Body of pancreas (tissue), 4 donors: ENCODE measurements at regions not wholly inside any gene's neighbourhood (a gene's known extent, or its start where the extent isn't known, plus 50 kb on each side); places are given as distances from the start of the nearest gene placed in this dataset.

Experiments used
- POLR2A ChIP-seq, 3 donors: fragments of 450-650 bp; IDR thresholded peaks; one replicate each; pipeline ENCODE4 v1.6.1; 2016; ENCODE audit warnings: antibody characterized with exemption in 3 of 3, mild to moderate bottlenecking in 2 of 3
- TF ChIP-seq, protein P1 (sequence below), 7 experiments: fragments of 450-650 bp in 4 of 7; fragments of 200-600 bp in 3 of 7; sonication (generic) in 3 of 7; IDR thresholded peaks; one replicate each; pipeline ENCODE4 v1.5.1; 2016 to 2019; ENCODE audit warnings: antibody characterized with exemption in 7 of 7

GRCh38 chr1:201606096-201606495 is 67.2 kb downstream of the NAV1 start:
- TF ChIP-seq POLR2A (IDR thresholded peaks at IDR 0.05): no peak
- TF ChIP-seq, protein P1, sequence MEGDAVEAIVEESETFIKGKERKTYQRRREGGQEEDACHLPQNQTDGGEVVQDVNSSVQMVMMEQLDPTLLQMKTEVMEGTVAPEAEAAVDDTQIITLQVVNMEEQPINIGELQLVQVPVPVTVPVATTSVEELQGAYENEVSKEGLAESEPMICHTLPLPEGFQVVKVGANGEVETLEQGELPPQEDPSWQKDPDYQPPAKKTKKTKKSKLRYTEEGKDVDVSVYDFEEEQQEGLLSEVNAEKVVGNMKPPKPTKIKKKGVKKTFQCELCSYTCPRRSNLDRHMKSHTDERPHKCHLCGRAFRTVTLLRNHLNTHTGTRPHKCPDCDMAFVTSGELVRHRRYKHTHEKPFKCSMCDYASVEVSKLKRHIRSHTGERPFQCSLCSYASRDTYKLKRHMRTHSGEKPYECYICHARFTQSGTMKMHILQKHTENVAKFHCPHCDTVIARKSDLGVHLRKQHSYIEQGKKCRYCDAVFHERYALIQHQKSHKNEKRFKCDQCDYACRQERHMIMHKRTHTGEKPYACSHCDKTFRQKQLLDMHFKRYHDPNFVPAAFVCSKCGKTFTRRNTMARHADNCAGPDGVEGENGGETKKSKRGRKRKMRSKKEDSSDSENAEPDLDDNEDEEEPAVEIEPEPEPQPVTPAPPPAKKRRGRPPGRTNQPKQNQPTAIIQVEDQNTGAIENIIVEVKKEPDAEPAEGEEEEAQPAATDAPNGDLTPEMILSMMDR (IDR thresholded peaks at IDR 0.05): no peak
